OCI-LY7 (cell line): ENCODE measurements at regions not wholly inside any gene's neighbourhood (a gene's known extent, or its start where the extent isn't known, plus 50 kb on each side); places are given as distances from the start of the nearest gene placed in this dataset.
A peak's percentile ranks its signal among the peaks of the same experiment; 100 is the strongest.

Experiments used
- BruUV-seq: library from RNA; stranded (reverse); fragments of 400-500 nt; replicated peaks from 2 replicates; lab custom pipeline; 2021; lab: Mats Ljungman, UMichigan
- CTCF ChIA-PET: fragments of 300-600 bp; sonication (Branson Sonifier 250); formaldehyde crosslinking; loops from one replicate; lab custom pipeline; 2022; ENCODE audit warnings: antibody characterized with exemption; ENCODE audit not compliant: unreplicated experiment; lab: Charles Lee
- POLR2A ChIA-PET: fragments of 300-600 bp; sonication (Branson Sonifier 250); formaldehyde crosslinking; loops from one replicate; lab custom pipeline; 2022; ENCODE audit warnings: antibody characterized with exemption; lab: Charles Lee
- DNase-seq: peaks from one replicate; pipeline ENCODE4 v3.0.0-alpha.2; 2015; ENCODE audit warnings: low spot score
- H2AFZ ChIP-seq: fragments of 200-600 bp; sonication (generic), shearing (Covaris generic); 2 replicates; pipeline ENCODE4 v1.6.1; 2014; ENCODE audit warnings: mild to moderate bottlenecking, antibody characterized with exemption, low read length, moderate library complexity
- H3K27ac ChIP-seq: fragments of 200-600 bp; sonication (generic); 2 replicates; pipeline ENCODE4 v1.5.1; 2014; ENCODE audit warnings: mixed run types, low read depth, mild to moderate bottlenecking, moderate library complexity, low read length, inconsistent platforms; ENCODE audit not compliant: poor library complexity, severe bottlenecking
- H3K36me3 ChIP-seq: fragments of 200-600 bp; sonication (generic); 2 replicates; pipeline ENCODE4 v1.6.1; 2014; ENCODE audit warnings: mild to moderate bottlenecking, antibody characterized with exemption, low read length, moderate library complexity, mixed read lengths; ENCODE audit not compliant: insufficient read depth
- H3K4me1 ChIP-seq: fragments of 200-600 bp; sonication (generic); 2 replicates; pipeline ENCODE4 v1.5.1; 2014; ENCODE audit warnings: mild to moderate bottlenecking, low read length; ENCODE audit not compliant: insufficient read depth, poor library complexity, severe bottlenecking
- H3K4me2 ChIP-seq: fragments of 200-600 bp; sonication (generic); 2 replicates; pipeline ENCODE4 v1.6.1; 2014; ENCODE audit warnings: mild to moderate bottlenecking, low read length
- H3K4me3 ChIP-seq: fragments of 200-600 bp; sonication (generic); 2 replicates; pipeline ENCODE4 v1.5.1; 2014; ENCODE audit warnings: mild to moderate bottlenecking, low read depth, low read length; ENCODE audit not compliant: poor library complexity, severe bottlenecking
- H3K79me2 ChIP-seq: fragments of 200-600 bp; sonication (generic); 2 replicates; pipeline ENCODE4 v1.6.1; 2016; ENCODE audit warnings: low read depth, mild to moderate bottlenecking, low read length, moderate library complexity, mixed read lengths; ENCODE audit not compliant: insufficient read depth
- H3K9me2 ChIP-seq: fragments of 200-600 bp; sonication (generic); 2 replicates; pipeline ENCODE4 v1.6.1; 2016; ENCODE audit warnings: mild to moderate bottlenecking, low read length, mixed read lengths; ENCODE audit not compliant: insufficient read depth
- H3K9me3 ChIP-seq: fragments of 200-600 bp; sonication (generic); 2 replicates; pipeline ENCODE4 v1.6.1; 2014; ENCODE audit warnings: mild to moderate bottlenecking, mixed run types, low read length, mixed read lengths
- H4K20me1 ChIP-seq: fragments of 200-600 bp; sonication (generic); 2 replicates; pipeline ENCODE4 v1.6.1; 2014; ENCODE audit warnings: mild to moderate bottlenecking, antibody characterized with exemption, low read length, moderate library complexity, mixed read lengths; ENCODE audit not compliant: insufficient read depth
- EZH2phosphoT487 ChIP-seq: fragments of 200-600 bp; sonication (generic); IDR thresholded peaks from 2 replicates; pipeline ENCODE4 v1.6.1; 2018; ENCODE audit warnings: low read depth, borderline replicate concordance, mild to moderate bottlenecking, mixed run types, antibody characterized with exemption, low read length, moderate library complexity, mixed read lengths
- intact Hi-C: fragments of 100-400 bp; cut with micrococcal nuclease; formaldehyde crosslinking; loops from one replicate; pipeline ENCODE4 v1.10.0; 2022; ENCODE audit not compliant: unreplicated experiment
- TF ChIP-seq, protein P1 (sequence below): fragments of 200-600 bp; sonication (generic); conservative IDR thresholded peaks from 2 replicates; pipeline ENCODE4 v1.5.1; 2014; ENCODE audit warnings: mild to moderate bottlenecking, antibody characterized with exemption, low read length, moderate library complexity, mixed read lengths

DNA sequence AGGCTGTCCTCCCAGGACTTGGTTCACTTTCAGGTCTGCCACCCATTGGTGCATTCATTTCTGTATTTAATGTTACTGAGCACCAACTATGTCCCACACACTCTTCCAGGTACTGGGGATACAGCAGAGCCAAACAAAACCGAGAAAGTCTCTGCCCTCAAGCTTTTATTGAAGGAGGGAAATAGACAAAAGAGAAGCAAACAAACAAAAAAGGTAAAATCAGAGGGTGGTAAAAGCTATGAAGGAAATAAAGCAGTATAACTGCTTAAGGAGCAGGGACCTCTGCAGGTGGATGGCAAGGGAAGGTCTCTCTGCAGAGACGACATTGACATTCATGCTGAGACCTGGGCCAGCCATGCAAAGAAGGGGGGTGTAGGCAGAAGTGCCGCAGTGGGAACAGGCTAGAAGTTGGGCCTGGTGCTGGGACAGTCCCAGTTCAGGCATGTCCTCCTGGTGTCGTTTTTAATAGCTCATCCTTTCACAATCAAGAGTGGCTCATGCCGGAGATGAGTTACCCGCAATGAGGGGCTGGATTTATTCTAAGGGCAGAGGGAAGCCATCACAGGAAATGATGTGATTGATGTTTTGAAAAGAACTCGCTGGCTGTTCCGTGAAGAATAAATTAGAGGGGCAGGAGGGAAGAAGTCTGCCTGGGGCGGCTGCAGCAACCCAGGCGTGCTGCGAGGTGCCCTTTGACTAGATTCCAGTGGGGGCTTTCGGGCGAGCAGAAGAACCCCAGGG, 72.8 kb downstream of the IRF2BPL start:
- no peak for TF ChIP-seq EZH2phosphoT487
- TF ChIP-seq, protein P1, sequence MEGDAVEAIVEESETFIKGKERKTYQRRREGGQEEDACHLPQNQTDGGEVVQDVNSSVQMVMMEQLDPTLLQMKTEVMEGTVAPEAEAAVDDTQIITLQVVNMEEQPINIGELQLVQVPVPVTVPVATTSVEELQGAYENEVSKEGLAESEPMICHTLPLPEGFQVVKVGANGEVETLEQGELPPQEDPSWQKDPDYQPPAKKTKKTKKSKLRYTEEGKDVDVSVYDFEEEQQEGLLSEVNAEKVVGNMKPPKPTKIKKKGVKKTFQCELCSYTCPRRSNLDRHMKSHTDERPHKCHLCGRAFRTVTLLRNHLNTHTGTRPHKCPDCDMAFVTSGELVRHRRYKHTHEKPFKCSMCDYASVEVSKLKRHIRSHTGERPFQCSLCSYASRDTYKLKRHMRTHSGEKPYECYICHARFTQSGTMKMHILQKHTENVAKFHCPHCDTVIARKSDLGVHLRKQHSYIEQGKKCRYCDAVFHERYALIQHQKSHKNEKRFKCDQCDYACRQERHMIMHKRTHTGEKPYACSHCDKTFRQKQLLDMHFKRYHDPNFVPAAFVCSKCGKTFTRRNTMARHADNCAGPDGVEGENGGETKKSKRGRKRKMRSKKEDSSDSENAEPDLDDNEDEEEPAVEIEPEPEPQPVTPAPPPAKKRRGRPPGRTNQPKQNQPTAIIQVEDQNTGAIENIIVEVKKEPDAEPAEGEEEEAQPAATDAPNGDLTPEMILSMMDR, result peak; percentile 25; the same call in 1 of the 2 replicates
- no TSS peak for BruUV-seq
- no peaks in the 10 kb centered on the region for H3K9me3 ChIP-seq
- peak overlapping the region; percentile 86 for H2AFZ ChIP-seq
- CTCF ChIA-PET, result interaction anchor here (0.6 to 0.8 kb wide), 3 partner anchors 45 to 115 kb away, joined by 3 read pairs; no protein-coding TSS in a partner anchor
- H3K79me2 ChIP-seq, result no peaks in the 10 kb centered on the region
- peak overlapping the region; percentile 82 for H3K4me2 ChIP-seq
- H3K27ac ChIP-seq, result peak overlapping the region; percentile 63
- H3K4me3 ChIP-seq, result peak overlapping the region; percentile 60
- POLR2A ChIA-PET, result interaction anchor here (0.7 to 1.1 kb wide), 4 partner anchors 10 to 124 kb away, joined by 3 to 5 read pairs (median 3); no protein-coding TSS in a partner anchor
- H4K20me1 ChIP-seq, result no peaks in the 10 kb centered on the region
- H3K4me1 ChIP-seq, result peaks cover 34% of the 10 kb centered on the region
- H3K9me2 ChIP-seq, result no peaks in the 10 kb centered on the region
- intact Hi-C loops, result loop anchor here (1.0 kb wide), 1 partner anchor 85 kb away; no protein-coding TSS in a partner anchor
- peak; percentile 50 for DNase-seq
- H3K36me3 ChIP-seq, result no peaks in the 10 kb centered on the region

DNA sequence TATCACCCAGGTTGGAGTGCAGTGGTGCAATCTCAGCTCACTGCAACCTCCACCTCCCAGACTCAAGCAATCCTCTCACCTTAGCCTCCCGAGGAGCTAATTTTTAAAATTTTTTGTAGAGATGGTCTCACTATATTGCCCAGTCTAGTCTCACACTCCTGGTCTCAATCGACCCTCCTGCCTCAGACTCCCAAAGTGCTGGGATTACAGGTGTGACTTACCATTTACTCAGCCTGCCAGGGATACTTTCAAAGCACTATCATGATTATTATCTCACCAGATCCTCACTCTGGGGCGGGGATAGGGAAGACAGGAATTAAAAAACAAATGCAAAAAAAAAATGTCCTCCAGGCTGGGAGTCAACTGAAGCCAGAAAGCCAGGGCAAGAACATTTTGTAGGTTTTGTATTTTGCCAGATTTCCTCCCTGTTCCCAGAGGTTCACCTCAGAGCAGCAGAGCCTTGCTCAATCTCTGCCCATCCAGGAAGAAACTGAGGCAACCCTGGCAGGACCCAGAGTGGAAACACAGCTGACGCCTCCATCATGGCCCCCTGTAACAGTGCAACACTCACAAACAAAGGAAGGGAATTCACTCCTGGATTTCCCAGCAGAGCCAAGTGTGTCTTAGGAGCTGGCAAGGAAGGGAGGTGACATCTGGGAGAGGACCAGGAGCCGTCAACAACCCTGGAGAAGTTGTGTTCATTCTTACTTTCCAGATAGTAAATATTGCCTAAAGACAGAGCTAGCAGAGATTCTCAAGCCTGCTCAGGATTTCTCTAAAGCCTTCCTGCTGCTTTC, 73.9 kb downstream of the IRF2BPL start:
- Histone ChIP-seq H3K9me3 (no peaks in the 10 kb centered on the region), H3K27ac (no peak overlapping the region), H3K79me2 (no peaks in the 10 kb centered on the region), H3K4me1 (peaks cover 34% of the 10 kb centered on the region), H4K20me1 (no peaks in the 10 kb centered on the region), H3K36me3 (no peaks in the 10 kb centered on the region), H3K4me3 (no peak overlapping the region), H2AFZ (no peak overlapping the region), H3K4me2 (no peak overlapping the region), H3K9me2 (no peaks in the 10 kb centered on the region)
- CTCF ChIA-PET, result no interaction called here
- intact Hi-C loops, result no loop called here
- DNase-seq, result no peak
- TF ChIP-seq EZH2phosphoT487, result no peak
- TF ChIP-seq, protein P1, result no peak
- POLR2A ChIA-PET, result interaction anchor here (0.6 to 2.6 kb wide), 4 partner anchors 7 to 88 kb away, joined by 3 to 10 read pairs (median 3); no protein-coding TSS in a partner anchor
- no TSS peak for BruUV-seq
